ENCODE measurements at regions not wholly inside any gene's neighbourhood (a gene's known extent, or its start where the extent isn't known, plus 50 kb on each side); places are given as distances from the start of the nearest gene placed in this dataset.

DNA sequence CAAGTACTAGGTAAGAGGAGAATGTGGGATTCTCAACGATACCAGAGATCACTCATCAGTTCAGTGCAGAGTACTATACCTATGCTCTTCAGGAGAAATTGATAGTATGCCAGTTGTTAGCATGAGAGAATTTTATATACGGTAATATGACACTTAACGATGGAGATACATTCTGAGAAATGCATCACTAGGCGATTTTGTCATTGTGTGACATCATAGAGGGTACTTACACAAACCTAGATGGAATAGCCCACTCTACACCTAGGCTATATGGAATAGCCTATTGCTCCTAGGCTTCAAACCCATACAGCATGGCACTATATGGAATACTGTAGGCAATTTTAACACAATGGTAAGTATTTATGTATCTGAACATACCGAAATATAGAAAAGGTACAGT is 140.2 kb downstream of the SLIT2 start:
- no peak overlapping the region for H3K4me3 ChIP-seq
- H3K27ac ChIP-seq: no peak overlapping the region

DNA sequence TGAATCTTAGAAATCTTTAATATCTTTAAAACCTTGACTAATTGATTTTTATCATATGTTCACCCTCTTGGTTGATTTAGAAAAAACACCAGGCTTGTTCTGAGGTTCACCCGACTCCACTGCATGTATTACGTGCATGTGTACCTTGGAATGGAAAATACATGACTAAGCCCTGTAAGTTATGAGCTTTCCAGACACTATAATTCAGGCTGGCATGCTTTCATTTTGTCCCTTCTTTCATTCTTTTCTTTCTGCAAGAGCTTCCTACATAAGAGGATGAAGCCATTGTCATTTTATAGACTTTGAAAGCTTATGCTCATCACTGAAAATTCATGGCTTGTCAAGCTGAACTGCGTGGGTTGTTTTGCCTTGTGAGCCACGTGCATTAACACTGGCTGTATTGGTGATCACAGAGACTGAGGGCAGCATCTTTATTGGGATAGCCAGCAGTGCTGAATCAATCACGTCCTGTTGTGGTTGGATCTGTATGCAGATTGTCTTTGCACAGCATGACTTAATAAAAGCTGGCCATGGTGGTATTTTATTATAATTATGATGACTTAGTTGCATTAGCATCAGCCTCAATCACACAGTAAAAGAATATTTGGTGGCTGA is 141.9 kb downstream of the SLIT2 start:
- no peak overlapping the region for H3K4me3 ChIP-seq
- H3K27ac ChIP-seq: no peak overlapping the region

DNA sequence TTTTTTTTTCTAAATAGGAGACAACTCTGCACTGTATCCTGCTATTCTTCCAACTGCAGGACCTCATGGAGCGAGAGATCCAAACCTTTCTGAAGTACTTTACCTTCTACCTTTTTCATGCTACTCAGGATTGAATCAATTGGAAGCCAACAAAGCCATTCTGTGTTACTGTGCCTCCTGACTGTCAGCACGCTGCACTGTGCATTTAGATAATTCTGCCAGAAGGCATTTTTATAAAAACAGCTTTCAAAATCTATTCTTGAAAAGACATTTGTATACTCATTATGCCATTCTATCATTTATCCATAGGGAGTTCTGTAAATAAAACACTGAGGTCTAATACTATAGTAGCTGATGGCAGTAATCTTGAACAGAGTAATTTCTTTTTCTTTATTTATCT is 142.8 kb downstream of the SLIT2 start:
- H3K4me3 ChIP-seq: no peak overlapping the region
- H3K27ac ChIP-seq: no peak overlapping the region

DNA sequence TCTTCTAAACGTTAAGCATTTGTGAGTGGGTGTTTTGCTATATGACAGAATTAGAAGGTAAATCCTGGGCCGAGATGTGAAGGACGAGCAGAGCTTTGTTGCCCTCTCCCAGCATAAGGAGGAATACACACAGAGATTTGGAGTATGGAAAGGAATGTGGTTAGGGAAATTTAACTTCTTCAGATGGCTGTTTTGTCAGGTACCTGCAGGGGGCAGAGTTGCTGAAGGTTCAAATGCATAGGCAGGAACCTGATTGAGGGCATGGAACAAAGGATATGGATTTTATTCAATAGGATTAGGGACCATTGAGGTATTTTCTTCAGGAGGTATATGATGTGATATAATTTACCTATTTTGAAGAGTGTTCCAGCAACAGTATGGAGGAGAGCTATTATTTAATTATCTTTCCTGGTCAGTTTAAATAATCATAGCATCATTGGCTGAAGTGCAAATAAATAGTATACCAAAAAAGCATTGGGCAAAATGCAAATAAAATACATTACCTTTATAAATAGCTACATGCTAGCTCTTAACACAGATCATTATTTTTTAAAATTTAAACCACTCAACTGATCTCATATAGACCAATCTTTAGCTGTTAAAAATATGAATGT is 143.6 kb downstream of the SLIT2 start:
- Histone ChIP-seq H3K4me3 (no peak overlapping the region), H3K27ac (no peak overlapping the region)

DNA sequence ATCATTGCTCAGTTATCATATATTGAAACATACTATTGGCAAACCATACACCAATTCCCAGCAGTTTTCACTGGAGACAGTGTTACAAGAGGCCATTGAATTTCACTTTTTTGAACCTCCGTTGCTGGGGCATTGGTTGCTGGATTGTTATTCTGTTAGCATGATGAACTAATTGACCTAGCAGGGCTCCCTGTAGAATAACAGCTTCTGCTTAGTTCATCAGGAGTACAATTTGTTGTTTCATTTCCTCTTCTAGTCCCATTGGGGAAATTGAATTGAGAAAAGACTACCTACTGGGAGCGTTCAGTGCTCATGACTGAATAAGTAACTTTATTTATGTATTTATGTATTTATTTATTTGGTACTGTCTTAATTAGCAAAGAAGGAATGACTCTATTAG is 151.6 kb downstream of the SLIT2 start:
- H3K27ac ChIP-seq: no peak overlapping the region
- H3K4me3 ChIP-seq: no peak overlapping the region

DNA sequence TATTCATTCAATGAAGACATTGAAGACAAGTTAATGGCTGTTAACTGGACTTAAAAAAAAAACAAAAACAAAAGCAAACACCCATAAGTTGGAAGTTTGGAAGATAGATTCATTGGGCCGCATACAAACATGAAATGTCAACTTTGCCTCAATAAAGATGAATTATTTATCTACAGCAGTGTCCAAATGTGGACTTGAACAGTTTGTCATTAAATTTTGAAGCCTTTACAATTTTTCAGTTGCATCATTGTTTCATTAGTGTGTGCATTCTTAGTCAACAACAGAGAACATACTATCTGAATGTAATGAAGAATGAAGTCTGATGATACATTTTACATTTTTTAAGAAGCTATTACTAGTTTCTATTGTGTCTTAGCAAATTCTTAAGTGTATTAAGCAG is 152.1 kb downstream of the SLIT2 start:
- Histone ChIP-seq H3K4me3 (no peak overlapping the region), H3K27ac (no peak overlapping the region)

DNA sequence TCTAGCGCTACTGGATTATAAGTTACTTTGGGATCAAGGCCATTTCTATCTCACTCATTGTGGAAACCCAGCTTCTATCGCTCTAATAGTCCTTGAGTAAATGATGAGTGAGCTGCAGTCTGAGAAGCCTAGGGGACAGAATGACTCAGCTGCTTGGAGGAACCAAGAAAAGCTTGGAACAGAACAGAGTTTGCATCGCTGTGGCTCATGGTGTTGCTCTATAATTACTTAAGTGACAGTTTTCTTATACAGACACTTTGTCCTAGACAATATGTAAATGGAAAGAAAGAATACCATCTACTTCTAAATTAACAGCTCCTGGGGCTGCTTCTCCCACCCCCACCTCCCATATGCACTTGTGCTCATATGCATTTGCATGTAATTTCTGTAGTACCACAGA is 156.9 kb downstream of the SLIT2 start:
- Histone ChIP-seq H3K4me3 (no peak overlapping the region), H3K27ac (no peak overlapping the region)

DNA sequence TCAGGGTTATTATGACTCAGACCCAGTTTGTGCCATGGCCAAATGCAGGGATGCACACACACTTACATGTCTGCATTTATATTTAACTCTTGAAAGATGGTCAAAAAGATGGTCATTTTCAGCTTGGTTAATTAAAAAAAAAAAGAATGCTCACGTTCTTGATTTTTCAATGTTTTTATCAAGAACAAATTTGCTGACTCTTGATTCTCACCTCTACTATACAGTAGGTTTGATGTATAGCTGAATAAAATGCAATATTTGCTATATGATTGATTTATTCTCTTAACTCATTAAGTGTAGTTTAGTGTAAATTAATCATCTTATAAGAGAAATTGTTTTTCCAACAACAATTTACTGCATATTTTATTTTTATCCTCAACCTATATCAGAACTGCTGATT is 160.4 kb downstream of the SLIT2 start:
- no peak overlapping the region for H3K27ac ChIP-seq
- H3K4me3 ChIP-seq: no peak overlapping the region

DNA sequence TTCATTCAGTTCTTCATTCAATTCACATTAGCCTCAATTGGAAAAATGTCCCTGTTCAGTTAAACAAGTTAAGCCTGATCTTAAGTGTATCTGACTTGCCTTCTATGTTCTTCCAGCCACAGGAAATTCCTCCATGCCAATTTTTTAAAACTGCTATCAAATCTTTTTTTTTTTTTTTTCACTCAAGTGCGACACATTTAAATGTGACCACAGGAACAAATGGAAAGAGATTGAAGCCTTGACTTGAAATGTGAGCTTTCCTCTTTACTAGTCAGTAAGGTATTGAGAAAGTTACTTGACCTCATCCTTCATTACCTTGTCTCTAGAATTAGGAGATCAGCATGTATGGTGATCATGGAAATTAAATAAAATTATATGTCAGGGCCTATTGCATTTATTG is 165.1 kb downstream of the SLIT2 start:
- Histone ChIP-seq H3K27ac (no peak overlapping the region), H3K4me3 (no peak overlapping the region)

DNA sequence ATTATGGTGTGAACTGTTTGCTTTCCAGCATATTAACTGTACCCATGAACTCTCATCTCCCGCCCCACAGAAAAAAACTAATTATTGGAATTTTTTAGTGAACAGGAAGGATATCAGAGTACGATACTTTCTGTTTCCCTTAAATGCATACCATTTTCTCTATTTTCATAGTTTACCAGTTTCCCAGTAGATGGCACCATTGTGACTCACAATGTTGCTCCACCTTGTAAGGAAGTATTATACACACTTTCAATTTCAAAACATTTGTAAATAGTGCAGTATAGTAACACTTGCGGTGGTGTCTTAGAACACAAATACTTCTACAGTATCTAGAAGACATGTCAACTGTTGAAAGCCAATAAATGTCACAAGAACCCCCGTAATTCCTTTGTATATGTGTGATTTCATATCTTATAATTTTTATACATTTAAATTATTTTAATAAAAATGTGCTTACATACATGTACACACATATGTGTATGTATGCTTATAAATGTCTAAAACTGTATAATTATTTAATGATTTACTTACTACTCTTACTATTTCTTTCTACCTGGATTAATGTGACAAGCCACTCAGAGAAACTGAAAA is 167.3 kb downstream of the SLIT2 start:
- no peak overlapping the region for H3K27ac ChIP-seq
- H3K4me3 ChIP-seq: peak overlapping the region in 1 of 7 experiments; percentile 14

DNA sequence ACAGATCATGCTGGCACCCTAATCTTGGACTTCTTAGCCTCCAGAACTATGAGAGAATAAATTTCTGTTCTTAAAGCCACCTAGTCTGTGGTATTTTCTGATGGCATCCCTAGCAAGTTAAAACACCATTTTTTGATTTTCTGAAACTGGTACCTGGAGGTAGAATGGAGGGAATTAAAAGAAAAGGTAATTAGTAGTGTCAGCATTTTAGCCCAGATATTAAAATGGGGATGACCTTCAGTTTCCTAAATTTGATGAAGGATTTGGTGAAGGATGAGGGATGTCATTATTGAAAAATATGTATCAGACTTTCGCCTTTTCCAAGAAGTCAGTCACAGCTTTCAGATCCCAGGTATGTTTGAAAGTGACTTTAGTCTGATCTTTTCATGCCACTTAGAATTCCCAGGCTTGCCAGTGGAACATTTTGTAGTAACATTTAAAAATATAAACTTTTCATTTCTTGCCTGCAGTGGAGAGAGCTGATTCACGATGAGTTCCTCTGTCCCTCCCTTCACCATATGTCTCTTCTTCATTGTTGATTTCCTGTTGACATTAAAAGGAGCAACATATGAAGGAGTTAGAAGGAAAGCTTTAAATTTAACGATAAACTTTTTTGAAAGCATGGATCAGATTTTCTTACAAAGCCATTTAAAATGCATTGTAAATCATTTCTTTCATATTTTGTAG is 169.4 kb downstream of the SLIT2 start:
- Histone ChIP-seq H3K4me3 (no peak overlapping the region), H3K27ac (no peak overlapping the region)

DNA sequence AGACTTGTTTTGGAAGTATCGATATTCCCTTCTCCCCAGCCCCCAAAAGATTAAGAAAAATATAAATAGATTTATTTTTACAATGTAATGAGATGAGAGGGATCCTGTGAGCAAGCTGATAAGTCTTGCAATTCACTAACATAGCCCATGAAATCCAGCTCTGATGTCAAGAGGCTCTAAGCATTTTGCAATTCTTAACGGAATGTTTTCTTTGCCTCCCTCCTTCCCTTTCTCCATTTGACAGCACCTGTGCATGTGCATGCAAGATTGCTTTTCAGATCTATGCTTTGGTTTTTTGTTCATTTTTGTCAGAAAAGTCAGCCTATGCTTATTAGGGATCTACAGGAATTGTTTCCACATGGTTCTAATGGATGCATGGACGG is 169.9 kb downstream of the SLIT2 start:
- Histone ChIP-seq H3K27ac (no peak overlapping the region), H3K4me3 (no peak overlapping the region)

DNA sequence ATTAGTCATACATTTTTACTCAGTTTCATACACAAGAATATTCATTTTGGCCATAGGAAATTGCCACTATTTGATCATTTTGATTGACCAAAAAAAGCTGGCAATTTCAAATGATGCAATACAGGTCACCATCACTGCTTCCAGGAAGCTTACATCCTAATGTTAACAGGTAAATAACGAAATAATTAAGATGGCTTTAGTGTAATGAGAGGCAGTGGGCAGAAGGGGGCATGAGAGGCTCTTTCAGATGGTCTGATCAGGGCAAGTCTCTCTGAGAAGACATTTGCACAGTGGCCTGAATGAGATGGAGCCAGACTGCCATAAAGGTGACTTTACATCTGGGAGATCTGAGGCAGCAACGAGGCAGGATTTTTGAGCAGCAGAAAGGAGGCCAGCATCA is 170.7 kb downstream of the SLIT2 start:
- Histone ChIP-seq H3K27ac (no peak overlapping the region), H3K4me3 (no peak overlapping the region)

DNA sequence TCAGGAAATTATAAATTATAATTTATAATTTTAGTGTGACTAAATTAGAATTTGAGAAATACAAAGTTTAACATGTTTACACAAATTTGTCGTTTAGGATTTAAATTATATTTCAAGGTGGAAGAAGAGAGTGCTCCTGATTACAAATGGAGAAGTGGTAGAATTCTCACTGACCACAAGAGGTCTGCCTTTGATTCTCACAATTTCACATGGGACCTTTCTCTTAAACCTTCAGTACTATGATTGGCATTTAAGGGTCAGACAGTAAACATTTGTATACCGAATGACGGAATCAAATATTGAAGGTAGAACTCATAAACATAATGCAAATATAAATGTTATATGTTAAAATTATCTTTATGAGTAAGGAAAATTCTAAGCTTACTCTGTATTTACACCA is 171.7 kb downstream of the SLIT2 start:
- no peak overlapping the region for H3K4me3 ChIP-seq

DNA sequence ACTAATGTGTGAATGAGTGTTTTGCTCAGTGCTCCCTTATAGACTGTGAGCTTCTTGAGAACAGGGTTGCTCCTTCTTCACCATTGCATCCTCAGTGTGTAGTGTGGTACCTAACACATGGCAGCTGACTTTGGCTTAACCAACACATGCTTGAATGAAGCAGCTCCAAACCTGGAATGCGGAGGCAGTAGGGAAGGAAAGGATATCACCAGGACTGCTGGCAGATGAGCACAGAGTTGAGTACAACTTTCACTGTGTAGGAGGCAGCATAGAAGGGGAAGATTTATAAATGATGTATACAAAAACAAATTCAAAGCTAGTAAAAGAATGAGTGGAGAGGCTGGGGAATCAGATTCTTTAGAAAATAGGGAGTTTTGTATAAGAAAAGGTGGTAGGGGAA is 174.3 kb downstream of the SLIT2 start:
- Histone ChIP-seq H3K4me3 (no peak overlapping the region), H3K27ac (no peak overlapping the region)

More for the DNA sequence above, 171.7 kb downstream of the SLIT2 start:
- H3K27ac ChIP-seq: no peak overlapping the region

DNA sequence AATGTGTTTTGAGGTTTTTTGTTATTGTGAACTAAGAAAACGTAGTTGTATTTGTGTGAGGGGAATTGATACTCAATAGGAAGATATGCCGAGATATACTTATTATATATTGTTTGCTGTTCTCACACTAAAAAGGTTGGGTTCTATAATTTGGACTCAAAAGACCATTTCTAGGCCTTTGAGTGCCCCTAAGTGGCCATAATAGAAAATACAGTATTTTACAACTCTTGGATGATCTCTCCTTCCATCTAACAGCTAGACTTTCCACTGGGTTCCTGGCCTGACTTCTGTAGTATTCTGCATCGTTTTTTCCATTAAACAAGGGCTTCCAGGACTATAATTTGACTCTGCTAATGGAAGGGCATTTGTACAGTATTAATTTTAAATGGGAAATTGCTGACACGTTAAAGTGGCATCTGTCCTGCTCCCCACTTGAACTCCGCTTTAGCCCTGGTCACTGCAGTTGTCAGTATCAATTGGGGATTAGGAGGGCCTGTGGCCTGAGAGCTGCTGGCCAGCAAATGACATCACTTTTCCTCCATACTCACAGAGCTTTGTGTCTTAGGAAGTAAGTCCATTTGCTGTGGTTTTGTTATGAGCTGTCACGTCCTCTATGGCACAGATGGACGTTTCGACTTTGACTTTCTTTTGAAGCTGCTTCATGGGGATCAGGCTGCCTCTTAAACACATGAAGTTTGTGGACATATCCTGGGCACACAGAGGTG is 176.9 kb downstream of the SLIT2 start:
- Histone ChIP-seq H3K4me3 (no peak overlapping the region), H3K27ac (no peak overlapping the region)

DNA sequence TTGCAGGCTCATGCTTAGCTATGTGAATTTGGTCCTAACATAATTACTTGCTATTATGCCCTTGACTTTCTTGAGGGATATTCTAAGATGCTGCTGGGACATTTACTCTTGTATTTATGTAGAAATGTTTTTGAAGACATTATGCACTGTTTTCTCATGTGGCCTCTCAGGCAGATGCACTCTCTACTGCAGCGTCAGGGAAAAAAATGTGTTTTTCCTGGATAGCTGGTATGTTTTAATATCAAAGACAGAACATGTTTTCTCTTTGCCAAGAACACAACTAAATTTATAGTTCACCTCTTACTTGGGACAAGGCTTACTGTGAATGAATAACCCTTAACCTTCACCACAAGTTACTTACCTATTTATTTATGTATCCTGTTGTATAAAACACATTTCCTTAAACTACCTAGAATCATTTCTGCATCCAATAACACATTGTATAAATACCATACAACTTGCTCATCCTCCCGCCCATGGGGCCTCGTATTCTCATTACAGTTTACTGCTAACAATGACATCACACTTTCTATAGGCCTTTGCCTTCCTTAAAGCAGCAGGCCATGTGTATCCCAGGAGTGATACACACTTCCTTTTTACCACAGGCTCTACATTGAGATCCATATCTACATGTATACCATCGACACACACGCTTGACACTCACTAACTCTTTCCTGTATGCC is 178.7 kb downstream of the SLIT2 start:
- H3K27ac ChIP-seq: no peak overlapping the region

DNA sequence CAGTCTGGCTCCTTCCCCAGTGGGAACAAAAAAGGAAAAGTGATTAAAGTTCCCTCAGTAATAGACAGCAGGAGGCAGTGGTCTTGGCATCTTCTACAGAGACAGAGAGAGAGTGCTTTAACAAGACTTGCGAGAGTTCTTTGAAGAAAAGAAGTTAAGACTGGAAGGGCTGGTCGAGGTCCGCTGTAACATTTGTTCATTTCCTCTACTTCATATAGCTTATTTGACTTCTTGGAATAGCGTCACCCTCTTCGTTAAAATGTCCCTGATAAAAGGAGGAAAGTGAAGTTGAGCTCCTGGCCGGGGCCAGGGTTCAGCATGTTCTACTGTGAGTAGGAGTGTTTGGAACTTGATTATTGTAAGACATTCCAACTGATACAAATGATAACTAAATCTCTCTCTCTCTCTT is 179.8 kb downstream of the SLIT2 start:
- no peak overlapping the region for H3K27ac ChIP-seq
- no peak overlapping the region for H3K4me3 ChIP-seq

More for the DNA sequence above, 178.7 kb downstream of the SLIT2 start:
- no peak overlapping the region for H3K4me3 ChIP-seq

DNA sequence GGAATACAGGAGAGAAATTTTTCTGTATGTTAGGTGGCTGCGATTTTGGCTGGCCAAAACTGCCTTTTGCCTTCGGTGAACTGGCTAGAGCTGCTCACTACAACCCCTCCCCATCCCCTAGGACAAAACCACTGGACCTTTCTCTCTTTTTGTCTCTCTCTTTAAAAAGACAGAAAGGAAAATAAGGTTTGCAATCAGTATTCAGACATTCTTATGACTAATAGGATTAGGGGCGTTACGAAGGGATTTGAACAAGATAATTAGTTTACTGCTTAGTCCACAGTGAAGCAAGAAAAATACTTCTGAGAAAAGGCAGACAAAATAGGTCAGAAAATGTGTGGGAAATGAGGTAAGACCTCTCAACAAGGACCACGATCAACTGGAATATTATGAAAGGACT is 180.4 kb downstream of the SLIT2 start:
- no peak overlapping the region for H3K4me3 ChIP-seq
- no peak overlapping the region for H3K27ac ChIP-seq

DNA sequence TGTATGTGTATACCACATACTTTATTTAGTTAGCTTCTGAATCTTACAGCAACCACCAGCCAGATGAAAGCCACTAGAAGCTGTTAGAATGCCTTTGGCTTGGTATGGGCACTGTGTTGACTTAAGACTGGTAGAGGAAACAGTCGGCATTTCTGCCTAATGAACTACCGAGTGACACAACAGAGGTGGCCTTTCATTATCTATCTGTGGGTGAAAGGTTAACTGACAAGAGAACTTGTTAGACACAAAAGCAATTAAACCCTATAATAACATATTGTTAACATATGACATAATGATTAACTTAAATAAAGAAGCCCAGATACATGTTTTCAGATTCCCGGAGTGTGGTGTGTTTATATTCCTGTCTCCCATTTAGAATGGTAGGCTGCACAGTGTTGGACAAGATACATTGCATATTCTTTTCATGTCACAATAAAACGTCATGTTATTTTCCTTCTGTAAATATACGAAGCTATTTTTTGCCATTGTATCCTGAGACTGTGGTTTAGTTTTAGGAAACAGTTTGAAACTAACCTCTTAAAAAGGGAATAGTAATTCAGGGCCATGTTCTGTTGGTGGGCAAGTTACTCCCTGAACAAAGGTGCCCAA is 181.5 kb downstream of the SLIT2 start:
- H3K27ac ChIP-seq: no peak overlapping the region
- H3K4me3 ChIP-seq: no peak overlapping the region
